DND-41 (cell line): ENCODE measurements at regions not wholly inside any gene's neighbourhood (a gene's known extent, or its start where the extent isn't known, plus 50 kb on each side); places are given as distances from the start of the nearest gene placed in this dataset.

Source experiments
- ATAC-seq: fragments of 200-7000 bp; cut with Tn5 transposase; 3 replicates; pipeline ENCODE4 v1.9.1; 2021; ENCODE audit warnings: low read depth; ENCODE audit not compliant: insufficient read depth
- DNase-seq: peaks from one replicate; pipeline ENCODE4 v3.0.0-alpha.2; 2020
- H2AFZ ChIP-seq: 2 replicates; pipeline ENCODE4 v1.6.0; 2012; ENCODE audit warnings: low read depth, low read length
- H3K27ac ChIP-seq: 2 replicates; pipeline ENCODE4 v1.5.1; 2012; ENCODE audit warnings: low read length, inconsistent platforms
- H3K27me3 ChIP-seq: fragments of 200-600 bp; sonication (generic); 2 replicates; pipeline ENCODE4 v1.6.0; 2012; ENCODE audit warnings: low read length, mild to moderate bottlenecking, inconsistent platforms; ENCODE audit not compliant: insufficient read depth, poor library complexity
- H3K36me3 ChIP-seq: 2 replicates; pipeline ENCODE4 v1.5.1; 2012; ENCODE audit warnings: low read length, inconsistent platforms; ENCODE audit not compliant: insufficient read depth
- H3K4me1 ChIP-seq: 2 replicates; pipeline ENCODE4 v1.5.1; 2012; ENCODE audit warnings: mild to moderate bottlenecking, low read length; ENCODE audit not compliant: insufficient read depth
- H3K4me2 ChIP-seq: 2 replicates; pipeline ENCODE4 v1.6.0; 2012; ENCODE audit warnings: mild to moderate bottlenecking, moderate library complexity, low read length, inconsistent platforms; ENCODE audit not compliant: insufficient read depth
- H3K4me3 ChIP-seq, 2 experiments: fragments of 200-600 bp in 1 of 2; shearing (Covaris generic) in 1 of 2; 2 replicates each; pipeline ENCODE4 v1.5.1; 2012 to 2016; ENCODE audit warnings: inconsistent platforms in 2 of 2, low read length in 2 of 2, mild to moderate bottlenecking in 2 of 2, low read depth in 1 of 2, moderate library complexity in 1 of 2
- H3K79me2 ChIP-seq: 2 replicates; pipeline ENCODE4 v1.6.0; 2012; ENCODE audit warnings: low read length, inconsistent platforms; ENCODE audit not compliant: insufficient read depth
- H3K9ac ChIP-seq: 2 replicates; pipeline ENCODE4 v1.6.0; 2012; ENCODE audit warnings: low read depth, mild to moderate bottlenecking, inconsistent platforms, low read length, moderate library complexity
- H3K9me3 ChIP-seq: 2 replicates; pipeline ENCODE4 v1.5.1; 2012; ENCODE audit warnings: low read length, moderate library complexity, mild to moderate bottlenecking, inconsistent platforms; ENCODE audit not compliant: insufficient read depth, severe bottlenecking
- H4K20me1 ChIP-seq: 2 replicates; pipeline ENCODE4 v1.6.0; 2012; ENCODE audit warnings: low read length; ENCODE audit not compliant: insufficient read depth
- EZH2 ChIP-seq: IDR thresholded peaks from 3 replicates; pipeline ENCODE4 v1.6.1; 2012; ENCODE audit warnings: borderline replicate concordance, low read depth, mild to moderate bottlenecking, moderate library complexity, low read length, inconsistent platforms; ENCODE audit not compliant: severe bottlenecking
- TF ChIP-seq, protein P1 (sequence below): IDR thresholded peaks from 2 replicates; pipeline ENCODE4 v1.5.1; 2012; ENCODE audit warnings: borderline replicate concordance, low read length, moderate library complexity, mild to moderate bottlenecking; ENCODE audit not compliant: poor library complexity, severe bottlenecking; ENCODE audit errors: extremely low read depth

DNA sequence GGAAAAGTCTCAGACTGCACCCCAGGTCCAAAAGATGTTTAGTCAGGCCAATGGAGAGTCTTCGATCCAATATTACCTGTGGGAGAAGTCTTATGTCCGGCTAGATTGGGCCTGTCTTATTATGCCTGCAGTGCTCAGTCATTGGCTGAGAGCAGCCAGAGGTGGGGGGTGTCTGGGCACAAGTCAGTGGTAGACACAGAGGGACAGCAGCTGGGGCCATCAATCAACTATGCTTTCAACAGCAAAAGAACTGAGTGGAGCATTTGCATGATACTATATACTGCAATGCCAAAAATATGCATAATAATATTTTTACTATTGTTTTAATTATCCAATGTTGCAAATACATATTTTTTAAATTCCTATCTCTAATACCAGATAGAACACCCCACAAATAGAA, 298.6 kb upstream of the CDH20 start:
- no peaks in the 10 kb centered on the region for H4K20me1 ChIP-seq
- no peaks in the 10 kb centered on the region for H3K9me3 ChIP-seq
- no peak overlapping the region for H2AFZ ChIP-seq
- no peak overlapping the region for H3K9ac ChIP-seq
- H3K4me1 ChIP-seq, result no peaks in the 10 kb centered on the region
- DNase-seq, result no peak
- H3K27ac ChIP-seq, result no peak overlapping the region
- H3K36me3 ChIP-seq, result no peaks in the 10 kb centered on the region
- no peak overlapping the region for H3K4me2 ChIP-seq
- no peak overlapping the region for H3K4me3 ChIP-seq
- TF ChIP-seq EZH2, result no peak
- TF ChIP-seq, protein P1, sequence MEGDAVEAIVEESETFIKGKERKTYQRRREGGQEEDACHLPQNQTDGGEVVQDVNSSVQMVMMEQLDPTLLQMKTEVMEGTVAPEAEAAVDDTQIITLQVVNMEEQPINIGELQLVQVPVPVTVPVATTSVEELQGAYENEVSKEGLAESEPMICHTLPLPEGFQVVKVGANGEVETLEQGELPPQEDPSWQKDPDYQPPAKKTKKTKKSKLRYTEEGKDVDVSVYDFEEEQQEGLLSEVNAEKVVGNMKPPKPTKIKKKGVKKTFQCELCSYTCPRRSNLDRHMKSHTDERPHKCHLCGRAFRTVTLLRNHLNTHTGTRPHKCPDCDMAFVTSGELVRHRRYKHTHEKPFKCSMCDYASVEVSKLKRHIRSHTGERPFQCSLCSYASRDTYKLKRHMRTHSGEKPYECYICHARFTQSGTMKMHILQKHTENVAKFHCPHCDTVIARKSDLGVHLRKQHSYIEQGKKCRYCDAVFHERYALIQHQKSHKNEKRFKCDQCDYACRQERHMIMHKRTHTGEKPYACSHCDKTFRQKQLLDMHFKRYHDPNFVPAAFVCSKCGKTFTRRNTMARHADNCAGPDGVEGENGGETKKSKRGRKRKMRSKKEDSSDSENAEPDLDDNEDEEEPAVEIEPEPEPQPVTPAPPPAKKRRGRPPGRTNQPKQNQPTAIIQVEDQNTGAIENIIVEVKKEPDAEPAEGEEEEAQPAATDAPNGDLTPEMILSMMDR, result no peak
- no peak for ATAC-seq
- no peaks in the 10 kb centered on the region for H3K27me3 ChIP-seq
- no peaks in the 10 kb centered on the region for H3K79me2 ChIP-seq

GRCh38 chr18:61039251-61039650, 294.0 kb upstream of the CDH20 start:
- H3K36me3 ChIP-seq, result no peaks in the 10 kb centered on the region
- H3K79me2 ChIP-seq, result no peaks in the 10 kb centered on the region
- H3K4me3 ChIP-seq, result no peak overlapping the region
- H2AFZ ChIP-seq, result no peak overlapping the region
- TF ChIP-seq EZH2, result no peak
- TF ChIP-seq, protein P1, result no peak
- ATAC-seq (no peak), DNase-seq (no peak)
- H4K20me1 ChIP-seq, result no peaks in the 10 kb centered on the region
- no peaks in the 10 kb centered on the region for H3K4me1 ChIP-seq
- no peaks in the 10 kb centered on the region for H3K9me3 ChIP-seq
- H3K4me2 ChIP-seq, result no peak overlapping the region
- H3K27me3 ChIP-seq, result no peaks in the 10 kb centered on the region
- no peak overlapping the region for H3K27ac ChIP-seq
- no peak overlapping the region for H3K9ac ChIP-seq

DNA sequence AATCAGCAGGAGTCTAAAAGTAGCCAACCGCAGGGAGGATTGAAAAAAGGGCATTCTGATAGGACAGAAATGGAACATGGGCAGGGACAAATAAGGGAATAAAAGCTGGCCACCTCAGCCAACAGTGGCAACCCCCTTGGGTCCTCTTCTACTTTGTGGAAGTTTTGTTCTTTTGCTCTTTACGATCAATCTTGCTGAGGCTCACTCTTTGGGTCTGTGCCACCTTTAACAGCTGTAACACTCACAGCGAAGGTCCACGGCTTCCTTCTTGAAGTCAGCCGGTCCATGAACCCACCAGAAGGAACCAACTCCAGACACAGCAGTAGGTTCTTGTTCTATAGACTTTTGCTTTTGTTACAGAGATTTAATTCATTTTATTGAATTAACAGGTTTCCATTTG, 285.4 kb upstream of the CDH20 start:
- no peaks in the 10 kb centered on the region for H3K4me1 ChIP-seq
- no peak overlapping the region for H3K4me2 ChIP-seq
- DNase-seq, result no peak
- H4K20me1 ChIP-seq, result no peaks in the 10 kb centered on the region
- H3K4me3 ChIP-seq, result no peak overlapping the region
- no peak for TF ChIP-seq EZH2
- TF ChIP-seq, protein P1, result no peak
- no peaks in the 10 kb centered on the region for H3K36me3 ChIP-seq
- H2AFZ ChIP-seq, result no peak overlapping the region
- no peaks in the 10 kb centered on the region for H3K27me3 ChIP-seq
- no peak overlapping the region for H3K9ac ChIP-seq
- H3K27ac ChIP-seq, result no peak overlapping the region
- no peak for ATAC-seq
- no peaks in the 10 kb centered on the region for H3K79me2 ChIP-seq
- H3K9me3 ChIP-seq, result peaks cover 2% of the 10 kb centered on the region

GRCh38 chr18:61057443-61057842, 275.8 kb upstream of the CDH20 start:
- no peak overlapping the region for H3K4me3 ChIP-seq
- H2AFZ ChIP-seq, result no peak overlapping the region
- H3K79me2 ChIP-seq, result no peaks in the 10 kb centered on the region
- H3K4me2 ChIP-seq, result no peak overlapping the region
- H4K20me1 ChIP-seq, result no peaks in the 10 kb centered on the region
- no peak overlapping the region for H3K27ac ChIP-seq
- no peaks in the 10 kb centered on the region for H3K4me1 ChIP-seq
- no peak for DNase-seq
- TF ChIP-seq, protein P1, result no peak
- no peak for TF ChIP-seq EZH2
- no peaks in the 10 kb centered on the region for H3K27me3 ChIP-seq
- no peaks in the 10 kb centered on the region for H3K36me3 ChIP-seq
- peaks cover under 1% of the 10 kb centered on the region for H3K9me3 ChIP-seq
- H3K9ac ChIP-seq, result no peak overlapping the region
- no peak for ATAC-seq
